ENCODE measurements at regions not wholly inside any gene's neighbourhood (a gene's known extent, or its start where the extent isn't known, plus 50 kb on each side); places are given as distances from the start of the nearest gene placed in this dataset.

- no peak for DNase-seq (ENCODE audit: low read depth, low spot score)
- no peaks in the 10 kb centered on the region for H3K9me3 ChIP-seq (ENCODE audit: low read depth, low read length)
- H3K4me3 ChIP-seq: no peak overlapping the region
- H3K27ac ChIP-seq: no peak overlapping the region
- no peaks in the 10 kb centered on the region for H3K36me3 ChIP-seq (ENCODE audit: insufficient read depth, low read length)
- no peak for TF ChIP-seq FOXP2 (optimal IDR thresholded peaks at IDR 0.05; ENCODE audit: control extremely low read depth, extremely low read length, insufficient read depth)
- no peak for TF ChIP-seq POLR2AphosphoS5 (IDR thresholded peaks at IDR 0.05; ENCODE audit: borderline replicate concordance, low read depth, low read length)
- no peak for TF ChIP-seq EZH2 (IDR thresholded peaks at IDR 0.05)
- no peak overlapping the region for H3K9ac ChIP-seq (ENCODE audit: insufficient read length)
Observed at GRCh38 chr22:48337957-48338792, 1489.5 kb downstream of the BRD1 start.

- H3K9ac ChIP-seq (ENCODE audit: insufficient read length): no peak overlapping the region
- DNase-seq (ENCODE audit: low read depth, low spot score): no peak
- H3K9me3 ChIP-seq (ENCODE audit: low read depth, low read length): no peaks in the 10 kb centered on the region
- H3K36me3 ChIP-seq (ENCODE audit: insufficient read depth, low read length): no peaks in the 10 kb centered on the region
- H3K27ac ChIP-seq: no peak overlapping the region
- no peak overlapping the region for H3K4me3 ChIP-seq
- no peak for TF ChIP-seq FOXP2 (optimal IDR thresholded peaks at IDR 0.05; ENCODE audit: control extremely low read depth, extremely low read length, insufficient read depth)
- TF ChIP-seq EZH2 (IDR thresholded peaks at IDR 0.05): no peak
- no peak for TF ChIP-seq POLR2AphosphoS5 (IDR thresholded peaks at IDR 0.05; ENCODE audit: borderline replicate concordance, low read depth, low read length)
Observed at GRCh38 chr22:48336339-48337060, 1491.2 kb downstream of the BRD1 start.

GRCh38 chr22:48335442-48336139 lies 1492.1 kb downstream of the BRD1 start:
- TF ChIP-seq FOXP2 (optimal IDR thresholded peaks at IDR 0.05; ENCODE audit: control extremely low read depth, extremely low read length, insufficient read depth) (no peak), EZH2 (IDR thresholded peaks at IDR 0.05) (no peak), POLR2AphosphoS5 (IDR thresholded peaks at IDR 0.05; ENCODE audit: borderline replicate concordance, low read depth, low read length) (no peak)
- H3K27ac ChIP-seq: no peak overlapping the region

DNA sequence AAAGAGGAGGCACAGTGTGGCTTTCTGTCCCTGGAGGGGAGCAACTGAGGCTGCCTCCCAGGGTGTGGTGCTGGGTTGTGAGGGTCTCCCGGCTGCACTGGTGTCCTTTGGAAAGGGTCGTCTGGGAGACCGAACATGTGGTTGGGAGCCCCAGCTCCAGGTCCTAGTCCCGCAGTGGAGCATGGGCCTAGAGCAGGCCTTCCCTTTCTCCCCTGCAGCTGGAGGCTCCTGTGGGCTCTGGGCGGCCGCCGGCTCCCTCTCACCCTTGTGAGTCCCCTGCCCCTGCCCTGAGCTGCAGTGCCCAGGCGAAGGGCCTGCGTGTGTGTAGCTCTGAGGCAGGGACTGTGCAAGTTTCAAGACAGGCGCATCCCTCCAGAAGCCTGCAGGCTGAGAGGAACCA lies 1492.7 kb downstream of the BRD1 start:
- no peak overlapping the region for H3K27ac ChIP-seq
- DNase-seq (ENCODE audit: low read depth, low spot score): no peak
- H3K9ac ChIP-seq (ENCODE audit: insufficient read length): no peak overlapping the region
- no peak overlapping the region for H3K4me3 ChIP-seq
- no peak for TF ChIP-seq FOXP2 (optimal IDR thresholded peaks at IDR 0.05; ENCODE audit: control extremely low read depth, extremely low read length, insufficient read depth)
- no peak for TF ChIP-seq POLR2AphosphoS5 (IDR thresholded peaks at IDR 0.05; ENCODE audit: borderline replicate concordance, low read depth, low read length)
- no peak for TF ChIP-seq EZH2 (IDR thresholded peaks at IDR 0.05)
- H3K9me3 ChIP-seq (ENCODE audit: low read depth, low read length): no peaks in the 10 kb centered on the region
- H3K36me3 ChIP-seq (ENCODE audit: insufficient read depth, low read length): no peaks in the 10 kb centered on the region

More at GRCh38 chr22:48335442-48336139, 1492.1 kb downstream of the BRD1 start:
- Histone ChIP-seq H3K9ac (ENCODE audit: insufficient read length) (no peak overlapping the region), H3K36me3 (ENCODE audit: insufficient read depth, low read length) (no peaks in the 10 kb centered on the region), H3K9me3 (ENCODE audit: low read depth, low read length) (no peaks in the 10 kb centered on the region), H3K4me3 (no peak overlapping the region)
- no peak for DNase-seq (ENCODE audit: low read depth, low spot score)

- no peak overlapping the region for H3K9ac ChIP-seq (ENCODE audit: insufficient read length)
- H3K9me3 ChIP-seq (ENCODE audit: low read depth, low read length): no peaks in the 10 kb centered on the region
- H3K4me3 ChIP-seq: no peak overlapping the region
- no peak for DNase-seq (ENCODE audit: low read depth, low spot score)
- no peak overlapping the region for H3K27ac ChIP-seq
- H3K36me3 ChIP-seq (ENCODE audit: insufficient read depth, low read length): no peaks in the 10 kb centered on the region
- TF ChIP-seq FOXP2 (optimal IDR thresholded peaks at IDR 0.05; ENCODE audit: control extremely low read depth, extremely low read length, insufficient read depth): no peak
- TF ChIP-seq EZH2 (IDR thresholded peaks at IDR 0.05): no peak
- no peak for TF ChIP-seq POLR2AphosphoS5 (IDR thresholded peaks at IDR 0.05; ENCODE audit: borderline replicate concordance, low read depth, low read length)
Observed at GRCh38 chr22:48333816-48334735, 1493.6 kb downstream of the BRD1 start.

- TF ChIP-seq FOXP2 (optimal IDR thresholded peaks at IDR 0.05; ENCODE audit: control extremely low read depth, extremely low read length, insufficient read depth): no peak
- TF ChIP-seq POLR2AphosphoS5 (IDR thresholded peaks at IDR 0.05; ENCODE audit: borderline replicate concordance, low read depth, low read length): no peak
- no peak for TF ChIP-seq EZH2 (IDR thresholded peaks at IDR 0.05)
- Histone ChIP-seq H3K36me3 (ENCODE audit: insufficient read depth, low read length) (no peaks in the 10 kb centered on the region), H3K9ac (ENCODE audit: insufficient read length) (no peak overlapping the region), H3K4me3 (no peak overlapping the region), H3K9me3 (ENCODE audit: low read depth, low read length) (no peaks in the 10 kb centered on the region), H3K27ac (no peak overlapping the region)
- DNase-seq (ENCODE audit: low read depth, low spot score): no peak
Observed at GRCh38 chr22:48333323-48333763, 1494.3 kb downstream of the BRD1 start.

DNA sequence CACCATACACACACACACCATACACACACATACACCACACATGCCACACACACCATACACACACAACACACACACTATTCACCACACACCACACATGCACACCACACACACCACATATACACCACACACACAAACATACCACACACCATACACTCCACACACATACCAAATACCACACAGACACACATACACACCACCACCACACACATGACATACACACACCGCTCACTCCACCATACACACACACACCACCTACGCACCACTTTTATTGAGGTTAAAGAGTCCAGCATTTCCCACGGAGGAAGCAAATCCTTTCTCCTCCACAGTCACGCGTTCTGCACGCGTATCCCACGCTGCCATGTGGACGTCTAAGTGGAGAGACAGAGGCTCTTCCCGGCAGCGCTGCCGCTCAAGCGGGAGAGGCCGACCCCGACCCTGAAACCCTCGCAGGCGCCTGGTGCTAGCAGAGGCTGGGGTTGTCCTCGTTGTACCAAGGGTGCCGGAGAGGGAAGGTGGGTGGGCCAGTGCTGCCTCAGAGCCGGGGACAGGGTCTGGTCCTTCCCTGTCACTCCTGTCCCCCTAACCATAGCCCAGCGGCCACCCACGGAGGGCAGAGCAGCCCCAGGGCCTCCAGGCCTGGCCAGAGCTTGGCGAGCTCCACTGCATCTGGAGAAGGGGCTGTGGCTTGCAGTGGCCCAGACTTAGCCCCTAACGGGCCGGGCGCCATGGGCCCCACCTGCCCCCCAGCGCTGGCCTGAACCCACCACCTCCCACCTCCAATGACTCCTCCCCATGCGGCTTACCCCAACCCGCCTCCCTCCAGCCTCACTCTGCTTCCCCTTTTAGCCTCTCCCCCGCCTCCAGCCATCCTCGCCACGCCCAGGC lies 1495.0 kb downstream of the BRD1 start:
- no peak for DNase-seq (ENCODE audit: low read depth, low spot score)
- no peaks in the 10 kb centered on the region for H3K36me3 ChIP-seq (ENCODE audit: insufficient read depth, low read length)

More for the DNA sequence above, 1495.0 kb downstream of the BRD1 start:
- Histone ChIP-seq H3K4me3 (no peak overlapping the region), H3K9ac (ENCODE audit: insufficient read length) (no peak overlapping the region), H3K27ac (no peak overlapping the region), H3K9me3 (ENCODE audit: low read depth, low read length) (no peaks in the 10 kb centered on the region)
- no peak for TF ChIP-seq EZH2 (IDR thresholded peaks at IDR 0.05)
- no peak for TF ChIP-seq FOXP2 (optimal IDR thresholded peaks at IDR 0.05; ENCODE audit: control extremely low read depth, extremely low read length, insufficient read depth)
- TF ChIP-seq POLR2AphosphoS5 (IDR thresholded peaks at IDR 0.05; ENCODE audit: borderline replicate concordance, low read depth, low read length): no peak
